SK-N-MC (cell line): ENCODE measurements at regions not wholly inside any gene's neighbourhood (a gene's known extent, or its start where the extent isn't known, plus 50 kb on each side); places are given as distances from the start of the nearest gene placed in this dataset.

Experiments used
- EZH2 ChIP-seq: fragments of 200-600 bp; sonication (generic); IDR thresholded peaks from one replicate; pipeline ENCODE4 v1.6.1; 2017; ENCODE audit warnings: antibody characterized with exemption
- POLR2AphosphoS5 ChIP-seq: IDR thresholded peaks from 2 replicates; pipeline ENCODE4 v1.6.1; 2012; ENCODE audit warnings: mild to moderate bottlenecking, low read depth, low read length, borderline replicate concordance

DNA sequence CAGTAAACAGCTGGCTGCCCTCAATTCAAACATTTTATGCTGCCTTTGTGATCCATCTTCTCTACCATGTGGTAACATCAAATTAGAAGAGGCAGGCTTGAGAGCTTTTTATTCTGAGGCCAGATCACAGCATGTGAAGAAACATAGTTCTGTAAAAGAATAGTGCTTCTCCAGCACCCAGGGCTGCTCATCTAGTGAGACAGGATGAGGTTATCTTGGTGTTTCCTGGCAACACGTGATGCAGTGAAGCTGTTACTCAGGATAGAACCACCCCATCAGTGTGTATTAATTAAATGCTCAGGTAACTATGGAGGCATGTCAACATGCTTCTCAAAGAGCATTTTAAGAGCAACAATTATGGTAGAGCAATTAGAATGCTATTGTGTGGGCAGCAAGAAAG is 400.5 kb upstream of the ACO1 start:
- TF ChIP-seq EZH2 (no peak), POLR2AphosphoS5 (no peak)
